ENCODE measurements at regions not wholly inside any gene's neighbourhood (a gene's known extent, or its start where the extent isn't known, plus 50 kb on each side); places are given as distances from the start of the nearest gene placed in this dataset.

DNA sequence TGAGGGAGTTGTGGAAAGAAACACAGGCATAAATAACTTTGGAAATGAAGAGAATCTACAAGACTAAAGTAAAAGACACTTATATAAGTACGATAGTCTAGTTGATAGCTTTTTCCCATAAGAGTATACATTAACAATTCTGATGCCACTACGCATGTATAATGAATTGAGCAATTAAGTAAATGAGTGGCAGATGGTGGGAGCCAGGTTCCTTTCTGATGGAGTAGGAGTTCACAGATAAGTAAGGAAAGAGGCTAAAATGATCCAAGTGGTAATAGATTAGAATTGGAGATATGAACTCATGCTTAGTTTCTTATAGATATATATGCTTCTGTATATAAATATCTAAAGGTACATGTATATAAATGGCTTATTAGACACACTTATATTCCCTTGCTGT lies 368.3 kb downstream of the FAM181B start:
- DNase-seq = no peak

DNA sequence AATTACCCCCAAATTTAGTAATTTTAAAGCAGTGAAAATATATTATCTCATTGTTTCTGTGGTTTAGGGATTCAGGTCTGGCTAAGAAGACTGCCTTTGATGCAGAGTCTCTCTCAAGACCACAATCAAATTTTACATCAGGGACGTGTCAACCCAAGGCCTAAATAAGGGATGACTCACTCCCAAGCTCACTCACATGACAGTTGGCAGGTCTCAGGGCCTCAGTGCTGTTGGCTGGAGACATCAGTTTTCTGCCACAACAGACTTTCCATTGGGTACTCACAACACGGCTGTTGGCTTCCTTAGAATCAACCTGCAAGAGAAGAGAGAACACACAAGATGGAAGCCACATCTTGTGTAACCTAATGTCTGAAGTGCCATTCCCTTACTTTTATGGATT lies 377.3 kb downstream of the FAM181B start:
- no peak for DNase-seq

DNA sequence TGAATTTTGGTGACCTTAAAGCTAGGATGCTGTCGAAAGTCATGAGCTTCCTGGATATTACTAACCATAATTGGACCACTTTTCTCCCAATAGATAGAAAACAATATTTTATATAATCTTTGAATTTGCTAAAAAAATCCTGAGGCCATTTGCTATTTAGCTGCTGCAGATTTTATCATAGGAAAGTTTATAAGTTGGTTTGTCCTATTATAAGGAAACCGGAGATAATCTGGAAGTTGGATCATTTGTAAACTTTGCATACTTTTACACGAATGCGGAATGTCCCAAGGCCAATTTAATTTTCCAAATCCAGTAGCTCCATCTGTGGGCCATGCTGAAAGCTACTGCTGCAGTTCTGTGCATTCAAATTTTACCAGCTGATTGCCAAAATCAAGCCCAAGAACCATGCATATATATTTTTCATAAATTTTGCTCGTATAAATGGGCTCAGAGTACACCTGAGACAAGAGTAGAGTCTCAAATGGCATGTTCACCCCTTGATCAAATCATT lies 378.3 kb downstream of the FAM181B start:
- no peak for DNase-seq

DNA sequence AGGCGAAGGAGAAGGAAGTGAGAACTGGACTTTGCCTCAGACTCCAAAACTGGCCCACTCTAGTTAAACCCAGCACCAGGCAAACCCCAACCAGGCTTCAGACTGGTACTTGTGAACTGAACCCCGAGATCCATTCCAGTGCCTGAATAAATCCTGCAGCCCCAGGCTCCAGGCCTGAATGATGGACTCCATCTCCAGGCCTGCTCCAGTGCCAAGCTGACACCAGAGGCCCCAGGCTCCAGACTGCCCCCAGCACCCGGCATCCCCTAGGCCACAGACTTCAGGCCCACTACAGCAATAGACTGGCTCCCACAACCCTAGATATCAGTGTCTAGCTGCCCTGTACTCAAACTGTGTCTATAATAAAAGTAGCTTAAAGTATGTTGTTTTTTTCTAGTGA lies 406.8 kb downstream of the FAM181B start:
- DNase-seq = no peak

DNA sequence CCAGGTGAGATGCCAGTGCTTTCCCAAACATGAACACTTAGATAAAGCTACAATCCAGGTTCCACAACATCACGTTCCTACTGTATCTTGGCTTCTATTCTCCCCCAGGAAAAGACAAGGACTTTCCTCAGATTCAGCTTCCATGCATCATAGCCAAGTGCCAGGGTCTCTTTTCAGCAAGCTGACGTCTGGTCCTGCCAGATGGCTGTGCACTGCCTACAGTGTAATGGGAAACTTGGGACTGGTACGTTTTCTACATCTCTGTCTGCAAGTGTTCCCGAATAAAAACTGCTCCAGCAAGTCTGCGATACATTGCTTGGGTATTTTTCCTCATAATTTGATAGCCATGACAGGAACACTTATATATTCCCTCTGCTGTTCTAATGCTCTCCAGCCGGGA lies 412.5 kb downstream of the FAM181B start:
- DNase-seq = no peak

DNA sequence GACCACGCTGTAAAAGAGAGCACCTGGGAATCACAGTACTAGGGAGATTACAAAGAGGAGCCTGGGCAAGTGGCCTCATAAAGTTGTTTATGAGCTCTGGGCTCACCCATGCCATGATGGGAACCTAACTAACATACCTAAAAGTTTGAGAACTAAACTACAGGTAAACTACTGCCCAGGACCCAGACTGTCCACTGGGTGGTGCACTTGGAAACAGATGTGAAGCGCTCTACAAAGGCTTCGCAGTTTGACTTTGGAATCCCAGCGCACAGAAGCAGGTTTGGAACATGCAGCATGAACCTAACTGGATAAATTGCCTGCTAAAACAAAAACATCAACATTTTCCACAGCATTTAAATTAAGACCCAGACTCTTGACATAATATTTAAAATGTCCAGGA lies 418.6 kb downstream of the FAM181B start:
- DNase-seq = no peak

DNA sequence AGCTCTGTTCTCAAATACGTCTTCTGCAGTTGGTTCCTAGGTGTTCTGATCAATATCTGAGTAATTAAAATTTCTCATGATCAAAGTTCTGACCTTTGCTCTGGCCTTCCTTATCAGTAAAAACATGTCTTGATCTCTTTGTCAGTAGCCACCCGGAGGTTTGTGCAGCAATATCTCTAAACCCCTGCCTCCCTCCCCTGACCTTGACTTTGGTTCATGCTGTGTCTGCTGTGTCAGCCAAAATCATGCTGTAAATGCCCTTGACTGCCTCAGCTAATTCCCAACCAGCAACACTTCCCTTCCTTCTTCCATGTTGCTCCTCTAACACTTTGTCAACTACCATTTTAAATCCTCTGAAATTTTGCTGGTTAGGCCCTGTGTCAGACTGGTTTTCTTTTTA lies 424.7 kb downstream of the FAM181B start:
- no peak for DNase-seq

DNA sequence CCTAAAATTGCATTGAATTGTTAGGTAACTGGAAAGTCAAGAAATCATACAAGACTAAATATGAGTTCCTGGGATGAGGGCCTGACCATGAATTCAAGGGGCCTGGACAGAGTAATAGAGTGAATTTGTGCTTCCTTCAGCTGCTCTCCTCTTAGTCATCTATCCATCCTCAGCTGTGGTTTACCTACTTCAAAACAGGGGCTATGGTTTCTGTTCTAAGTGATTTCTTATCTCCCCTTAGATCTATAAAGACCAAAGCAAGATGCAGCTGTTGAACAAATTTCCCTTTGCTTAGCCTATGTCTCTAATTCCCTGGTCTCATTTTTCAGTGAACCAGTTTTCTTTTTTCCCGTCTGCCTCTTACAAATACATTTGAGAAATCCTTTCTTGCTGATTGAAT lies 428.5 kb downstream of the FAM181B start:
- no peak for DNase-seq

DNA sequence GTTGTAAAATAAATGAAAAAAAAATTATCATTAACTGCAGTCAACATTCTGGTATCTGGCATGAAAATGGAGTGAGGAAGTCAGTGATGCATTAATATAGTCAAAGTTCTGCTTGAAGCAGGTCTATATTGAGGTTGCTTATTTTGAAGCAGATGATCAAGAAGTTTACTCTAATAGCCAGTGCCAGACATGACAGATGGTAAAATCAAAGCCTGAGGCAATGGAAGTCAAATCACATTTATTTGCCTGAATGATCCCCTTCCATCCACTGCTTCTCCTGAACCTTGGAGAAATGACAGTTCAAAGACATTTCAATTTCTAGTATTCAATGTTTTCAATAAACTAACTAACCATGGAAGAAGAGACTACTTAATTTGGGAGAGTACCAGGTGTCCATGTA lies 430.0 kb downstream of the FAM181B start:
- DNase-seq = no peak

DNA sequence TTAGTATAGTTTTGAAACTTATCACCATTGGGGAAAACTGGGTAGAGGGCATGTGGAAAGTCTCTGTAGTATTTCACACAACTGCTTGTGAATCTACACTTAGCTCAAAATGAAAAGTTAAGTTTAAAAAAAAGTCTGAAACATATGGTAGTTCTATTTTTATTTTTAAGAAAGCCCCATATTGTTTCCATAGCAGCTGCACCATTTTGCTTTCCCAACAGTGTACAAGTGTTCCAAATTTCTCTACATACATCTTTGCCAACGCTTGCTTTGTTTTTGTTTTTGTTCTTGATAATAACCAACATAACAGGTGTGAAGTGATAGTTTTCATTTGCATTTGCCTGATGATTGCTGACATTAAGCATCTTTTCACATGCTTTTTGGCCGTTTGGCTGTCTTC lies 445.2 kb downstream of the FAM181B start:
- DNase-seq = no peak

DNA sequence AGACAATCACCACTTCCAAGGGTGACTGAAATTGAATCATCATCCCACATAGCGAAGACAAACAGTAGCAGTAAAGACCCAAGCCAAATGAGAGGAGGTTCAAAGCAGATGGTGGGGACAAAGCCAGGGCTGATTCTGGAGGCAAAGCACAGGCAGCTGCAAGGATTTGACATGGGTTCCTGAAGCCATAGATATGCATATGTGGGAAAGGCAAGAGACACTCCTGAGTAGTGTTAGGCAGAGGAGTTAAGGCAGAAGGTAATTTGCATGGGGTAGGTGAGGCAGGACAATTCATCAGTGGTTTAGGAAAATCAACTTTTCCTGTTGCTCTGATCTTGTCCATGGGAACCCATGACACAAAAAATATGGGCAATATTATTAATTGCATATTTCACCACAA lies 462.8 kb downstream of the FAM181B start:
- no peak for DNase-seq

DNA sequence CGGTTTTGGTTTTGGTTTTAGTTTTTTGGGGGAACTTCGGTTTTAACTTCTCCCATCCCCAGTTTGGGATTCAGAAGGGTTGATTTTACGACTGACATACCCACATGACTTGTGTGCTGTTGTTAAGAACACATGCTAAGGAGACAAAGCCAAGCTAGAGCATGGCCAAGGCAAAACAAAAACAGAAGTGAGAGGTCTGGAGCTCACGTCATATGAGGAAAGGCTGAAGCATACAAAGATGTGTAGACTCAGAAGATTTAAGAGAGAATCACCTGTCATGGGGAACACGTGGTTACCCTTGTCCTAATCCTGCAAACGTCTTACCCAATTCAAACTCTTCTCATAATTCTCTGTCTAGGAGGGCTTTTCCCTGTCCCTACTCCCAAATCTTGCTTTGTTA lies 465.0 kb downstream of the FAM181B start:
- DNase-seq = no peak

DNA sequence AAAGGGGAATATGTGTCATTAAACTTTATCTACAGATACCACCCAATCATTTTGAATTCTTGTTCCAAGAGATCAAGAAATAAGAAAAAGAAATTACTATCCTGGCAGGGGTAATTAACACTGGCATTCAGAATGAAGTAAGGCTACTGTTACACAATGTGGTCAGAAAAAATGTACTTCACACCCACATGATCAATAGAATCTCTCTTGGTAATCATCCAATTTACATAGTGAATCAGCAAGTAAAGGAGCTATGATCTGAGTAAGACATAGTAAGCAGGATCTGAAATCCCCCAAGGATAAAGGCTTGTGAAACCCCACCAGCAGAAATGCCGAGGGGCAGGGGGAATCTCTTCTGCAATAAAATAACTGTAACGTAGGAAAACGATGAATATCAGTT lies 466.5 kb downstream of the FAM181B start:
- no peak for DNase-seq

DNA sequence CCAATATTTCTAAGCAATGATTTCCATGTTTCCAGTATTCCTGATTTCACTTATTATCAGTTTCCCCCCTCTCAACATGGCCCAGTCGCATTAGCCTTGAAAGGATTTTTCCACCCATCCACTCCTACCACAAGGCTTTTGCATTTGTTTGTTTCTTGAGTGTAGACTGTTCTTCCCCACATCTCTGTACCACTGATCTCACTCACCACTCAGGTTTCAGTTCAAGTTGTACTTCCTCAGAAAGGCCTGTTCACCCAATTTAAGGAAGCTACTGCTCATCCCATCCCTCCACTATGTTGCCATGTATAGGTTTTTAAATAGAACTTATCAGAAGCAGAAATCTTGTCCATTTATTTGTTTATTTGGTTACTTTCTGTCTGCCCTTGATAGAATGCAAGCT lies 472.3 kb downstream of the FAM181B start:
- no peak for DNase-seq

DNA sequence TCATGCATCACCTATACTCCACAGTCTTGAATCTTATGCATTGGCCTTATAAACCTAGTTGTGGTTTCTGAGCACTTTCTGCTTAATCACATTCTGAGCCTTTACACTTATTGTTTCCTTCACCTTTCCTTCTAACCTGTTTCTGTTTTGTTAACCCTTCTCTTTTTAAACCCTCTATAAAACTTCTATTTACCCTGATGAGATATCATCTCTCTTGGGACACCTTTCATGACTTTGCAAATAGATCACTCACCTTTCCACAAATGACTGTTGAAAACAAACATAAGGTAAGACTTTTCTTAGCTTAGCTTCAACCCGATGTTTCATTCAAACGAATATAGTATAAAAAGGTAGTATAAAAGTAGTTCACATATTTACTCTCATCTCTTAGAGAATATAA lies 483.6 kb downstream of the FAM181B start:
- DNase-seq = no peak

DNA sequence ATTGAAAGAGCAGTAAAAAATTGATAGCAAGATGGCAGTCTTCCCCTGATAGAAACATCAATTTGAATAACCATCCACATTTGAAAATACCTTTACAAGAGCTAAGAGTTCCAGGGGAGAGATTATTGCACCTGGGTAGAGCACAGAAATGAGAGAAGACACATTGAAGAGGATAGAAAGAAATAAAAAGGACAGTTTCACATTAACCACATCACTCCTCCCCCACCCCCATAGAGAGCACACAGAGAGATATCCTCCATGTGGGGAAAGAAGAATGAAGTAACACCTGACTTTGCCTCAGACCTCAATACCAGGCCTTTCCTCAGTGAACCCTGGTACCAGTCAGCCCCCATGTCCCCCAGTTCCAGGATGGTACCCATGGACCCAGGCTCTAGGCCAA lies 486.7 kb downstream of the FAM181B start:
- DNase-seq = no peak

DNA sequence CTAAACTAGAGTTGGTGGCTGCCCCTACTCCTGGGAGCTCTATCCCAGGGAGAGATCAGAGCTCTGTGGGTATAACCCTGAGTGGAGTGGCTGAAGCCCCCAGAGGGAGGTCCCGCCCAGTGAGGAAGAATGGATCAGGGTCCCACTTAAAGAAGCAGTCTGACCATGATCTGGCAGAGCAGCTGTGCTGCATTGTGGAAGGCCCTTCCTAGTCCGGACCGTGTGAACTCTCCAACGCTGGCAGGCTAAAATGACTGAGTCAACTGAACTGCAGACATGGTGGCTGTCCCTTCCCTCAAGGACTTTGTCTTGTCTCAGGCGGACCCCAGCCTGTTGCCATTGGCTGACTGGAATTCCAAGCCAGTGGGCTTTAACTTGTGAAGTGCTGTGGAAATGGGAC lies 494.2 kb downstream of the FAM181B start:
- no peak for DNase-seq

DNA sequence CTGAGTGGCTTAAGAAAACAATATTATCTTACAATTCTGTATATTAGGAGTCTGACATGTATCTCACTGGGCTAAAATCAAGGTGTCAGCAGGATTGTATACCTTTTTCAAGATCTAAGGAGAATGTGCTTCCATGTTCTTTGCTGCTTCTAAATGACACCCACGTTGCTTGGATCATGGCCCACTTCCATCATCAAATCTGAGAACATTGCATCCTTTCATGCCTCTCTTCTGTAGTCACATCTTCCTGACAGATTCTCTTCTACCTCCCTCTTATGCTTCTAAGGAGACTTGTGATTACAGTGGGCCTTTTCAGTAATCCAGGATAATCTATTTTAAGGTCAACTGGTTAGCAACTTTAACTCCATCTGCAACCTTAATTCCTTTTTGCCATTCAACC lies 499.4 kb downstream of the FAM181B start:
- no peak for DNase-seq

DNA sequence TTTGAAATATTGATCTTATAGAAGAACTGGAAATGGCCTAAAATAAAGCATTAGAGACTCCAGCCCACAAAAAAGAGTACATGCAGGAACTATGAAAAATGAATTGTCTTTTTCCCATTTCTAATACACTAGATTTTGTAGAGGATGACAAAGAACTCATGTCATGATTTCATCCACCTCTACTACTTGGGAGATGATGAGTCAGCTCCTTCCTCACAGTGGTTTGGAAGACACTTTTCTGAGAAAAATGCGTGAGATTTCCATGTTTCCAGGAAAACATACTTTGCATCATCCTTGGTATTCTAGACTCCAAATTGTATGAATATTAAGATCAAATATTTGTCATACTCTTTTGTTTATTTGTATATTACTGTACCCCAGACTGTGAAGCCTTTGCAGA lies 500.5 kb downstream of the FAM181B start:
- no peak for DNase-seq

DNA sequence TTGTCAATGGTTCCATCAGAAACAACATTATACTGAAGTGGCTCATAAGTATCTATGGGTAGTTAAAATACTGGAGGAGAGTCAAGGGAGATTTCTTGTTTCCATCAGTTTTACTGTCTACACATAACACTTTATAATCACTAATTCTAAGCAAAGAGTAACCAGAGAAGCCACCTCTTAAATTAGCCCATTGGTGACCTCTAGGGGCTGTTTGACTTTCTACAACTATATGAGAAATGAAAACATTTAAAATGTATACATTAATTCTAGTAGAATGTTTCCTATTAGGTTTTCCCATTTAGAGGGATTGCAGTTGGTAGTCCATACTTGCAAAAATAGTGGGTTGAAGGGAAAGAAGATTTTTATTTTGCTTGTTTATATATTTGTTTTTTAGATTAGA lies 504.3 kb downstream of the FAM181B start:
- DNase-seq = peak in 1 of 6 experiments; percentile 10

DNA sequence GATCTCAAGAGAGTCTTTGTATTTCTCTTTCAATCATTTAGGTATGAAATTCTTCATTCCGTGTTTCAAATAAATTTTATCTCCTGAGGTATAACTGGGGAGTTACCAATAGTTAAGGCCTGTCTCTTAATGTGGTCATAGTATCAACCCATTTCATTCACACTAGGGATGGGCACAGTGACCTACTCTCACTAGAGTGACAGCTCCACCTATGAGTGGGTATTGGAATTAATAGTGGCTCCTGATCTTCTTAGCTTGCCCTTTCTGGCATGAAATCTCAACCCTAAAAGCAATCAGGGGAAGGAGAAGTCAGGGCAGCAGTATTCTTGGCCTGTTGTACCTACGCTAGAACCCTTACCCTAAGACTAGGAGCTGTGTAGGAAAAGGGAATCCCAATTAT lies 507.7 kb downstream of the FAM181B start:
- no peak for DNase-seq

DNA sequence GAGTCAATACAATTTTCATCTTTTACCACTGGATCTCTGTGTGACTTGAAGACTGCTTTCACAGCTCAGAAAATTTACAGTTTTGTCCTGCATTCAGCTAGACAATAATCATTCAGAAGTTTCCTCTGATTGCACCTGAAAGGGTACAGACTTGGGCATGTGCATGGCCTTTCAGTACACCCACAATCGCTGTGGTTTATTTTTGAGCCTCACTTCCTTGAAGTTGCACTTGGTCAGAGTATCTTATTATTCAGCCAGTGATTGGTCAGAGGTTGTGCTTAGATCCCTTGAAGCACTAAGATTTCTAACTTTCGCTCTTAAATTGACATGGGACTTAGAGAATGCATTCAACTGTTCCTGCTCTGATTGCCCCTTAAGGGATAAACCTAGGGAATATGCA lies 508.2 kb downstream of the FAM181B start:
- no peak for DNase-seq

DNA sequence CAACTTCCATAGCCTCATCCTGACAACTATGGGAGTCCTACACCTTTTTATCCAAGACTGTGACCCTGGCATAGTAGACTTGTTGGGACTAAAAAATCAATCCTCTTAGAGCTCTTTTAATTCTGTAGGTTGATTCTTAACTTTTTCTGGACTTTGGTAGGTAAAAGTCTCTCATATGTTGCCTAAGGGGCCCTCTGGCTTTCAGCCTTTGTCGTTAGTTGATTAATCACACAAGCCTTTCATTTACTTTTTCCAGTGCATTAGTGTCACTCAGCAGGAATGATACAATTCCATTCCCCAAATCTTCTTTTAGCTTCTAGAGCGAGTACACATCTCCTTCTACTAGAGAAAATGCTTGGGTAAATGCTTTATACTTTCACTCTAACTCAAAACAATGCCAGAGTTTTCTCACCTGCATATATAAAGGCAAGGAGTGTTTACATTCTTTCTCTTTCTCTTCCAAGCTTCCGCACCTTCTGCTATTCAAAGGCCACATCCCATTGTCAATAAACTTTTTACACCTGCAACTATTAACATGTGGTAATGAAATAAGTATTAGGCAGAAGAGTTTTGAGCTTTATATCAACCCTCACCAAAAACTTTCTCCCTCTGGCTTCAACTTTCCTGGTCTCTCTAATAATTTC lies 516.6 kb downstream of the FAM181B start:
- DNase-seq = no peak

DNA sequence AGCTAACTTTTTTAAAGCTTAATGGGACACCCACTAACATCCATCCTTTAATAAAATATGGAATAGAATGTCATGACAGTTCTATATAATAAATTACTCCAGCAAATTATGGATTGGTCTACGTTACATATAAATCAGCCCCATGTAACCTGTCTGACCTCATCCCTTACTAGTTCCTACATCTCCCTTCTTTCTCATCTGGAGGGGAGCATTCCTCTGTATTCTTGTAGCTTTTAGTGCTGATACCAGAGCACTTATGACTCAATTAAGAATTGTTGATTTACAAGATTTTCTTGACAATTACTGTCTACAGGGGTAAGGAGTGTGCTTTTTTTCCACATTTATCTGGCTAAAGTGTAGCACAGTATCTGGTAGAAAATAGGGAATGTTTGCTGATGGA lies 523.7 kb downstream of the FAM181B start:
- no peak for DNase-seq

DNA sequence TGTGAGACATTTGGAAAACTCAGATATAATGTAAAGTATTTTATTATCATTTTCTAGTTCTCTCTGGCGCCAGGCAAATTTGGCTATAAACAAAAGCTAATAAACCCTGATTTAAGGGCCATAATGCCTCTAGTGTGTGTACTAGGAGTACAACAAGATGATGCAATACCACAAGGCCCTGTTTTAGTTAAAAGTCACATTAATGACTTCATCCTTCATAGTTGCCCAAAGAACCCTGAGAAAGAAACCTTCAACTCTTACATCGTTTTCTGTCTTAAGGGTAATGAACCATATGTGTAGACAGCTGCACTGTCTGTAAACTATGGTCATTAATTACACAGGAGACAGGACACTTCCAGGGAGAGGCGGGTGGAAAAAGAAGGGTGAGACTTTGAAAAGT lies 538.4 kb downstream of the FAM181B start:
- no peak for DNase-seq

DNA sequence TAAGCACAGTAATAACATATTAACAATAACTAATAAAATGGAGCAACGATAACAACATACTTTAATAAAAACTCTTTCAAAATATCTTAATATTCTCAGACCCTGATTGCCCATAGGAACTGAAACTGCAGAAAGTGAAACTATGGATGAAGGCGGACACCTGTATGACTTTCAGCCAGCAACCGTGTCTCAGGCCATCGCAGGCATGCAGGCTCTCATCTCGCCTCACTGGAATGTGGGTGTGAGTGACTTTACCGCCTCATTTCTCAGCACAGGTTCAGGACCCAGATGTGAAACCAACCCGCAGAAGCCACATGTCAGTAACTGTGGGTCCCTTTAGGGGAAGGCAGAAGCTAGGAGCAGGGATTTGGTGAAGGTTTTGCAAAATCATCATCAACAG lies 539.1 kb downstream of the FAM181B start:
- no peak for DNase-seq

Data from stimulated activated naive CD4-positive, alpha-beta T cell (primary cell).